ENCODE measurements at regions not wholly inside any gene's neighbourhood (a gene's known extent, or its start where the extent isn't known, plus 50 kb on each side); places are given as distances from the start of the nearest gene placed in this dataset.
"Not testable (repeated sequence)": the region's sequence is repeated elsewhere in the genome, so short reads cannot be mapped to it uniquely, and the experiment has no call there.

- no peak for DNase-seq (ENCODE audit: low read depth)
- TF ChIP-seq CTCF (IDR thresholded peaks at IDR 0.05; ENCODE audit: insufficient read depth, low read depth, low read length, missing control alignments) = no peak
- no peak overlapping the region for H3K4me3 ChIP-seq (ENCODE audit: low read length)
These were observed 50.2 kb downstream of the SMIM38 start for GRCh38 chr11:69205743-69206612.

- not testable (repeated sequence) for DNase-seq (ENCODE audit: low read depth); H3K4me3 ChIP-seq (ENCODE audit: low read length)
These were observed 50.9 kb downstream of the SMIM38 start for GRCh38 chr11:69206613-69206965.

- no peak for TF ChIP-seq CTCF (IDR thresholded peaks at IDR 0.05; ENCODE audit: insufficient read depth, low read depth, low read length, missing control alignments)
- no peak overlapping the region for H3K4me3 ChIP-seq (ENCODE audit: low read length)
- no peak for DNase-seq (ENCODE audit: low read depth)
These were observed 51.6 kb downstream of the SMIM38 start for GRCh38 chr11:69207165-69207889.

- TF ChIP-seq CTCF (IDR thresholded peaks at IDR 0.05; ENCODE audit: insufficient read depth, low read depth, low read length, missing control alignments) = no peak
- no peak for DNase-seq (ENCODE audit: low read depth)
- no peak overlapping the region for H3K4me3 ChIP-seq (ENCODE audit: low read length)
These were observed 52.7 kb downstream of the SMIM38 start for GRCh38 chr11:69208190-69209037.

- DNase-seq (ENCODE audit: low read depth) = no peak
- no peak overlapping the region for H3K4me3 ChIP-seq (ENCODE audit: low read length)
- TF ChIP-seq CTCF (IDR thresholded peaks at IDR 0.05; ENCODE audit: insufficient read depth, low read depth, low read length, missing control alignments) = no peak
These were observed 53.3 kb downstream of the SMIM38 start for GRCh38 chr11:69209038-69209350.

GRCh38 chr11:69209421-69210309, 53.9 kb downstream of the SMIM38 start:
- DNase-seq (ENCODE audit: low read depth) = no peak
- no peak for TF ChIP-seq CTCF (IDR thresholded peaks at IDR 0.05; ENCODE audit: insufficient read depth, low read depth, low read length, missing control alignments)
- no peak overlapping the region for H3K4me3 ChIP-seq (ENCODE audit: low read length)

Measured in epithelial cell of esophagus (primary cell).